ENCODE measurements at regions not wholly inside any gene's neighbourhood (a gene's known extent, or its start where the extent isn't known, plus 50 kb on each side); places are given as distances from the start of the nearest gene placed in this dataset.

GRCh38 chr2:20552847-20553246 is 98.1 kb downstream of the HS1BP3 start:
- no peak for DNase-seq (ENCODE audit: low spot score)
- Mint-ChIP-seq H3K27ac (no peak overlapping the region), H3K27me3 (ENCODE audit: insufficient read depth) (peaks cover 11% of the 10 kb centered on the region), H3K9me3 (no peaks in the 10 kb centered on the region), H3K4me3 (no peak overlapping the region), H3K36me3 (ENCODE audit: low read depth) (no peaks in the 10 kb centered on the region), H3K4me1 (ENCODE audit: low read depth) (no peaks in the 10 kb centered on the region)
- intact Hi-C loops (cut with micrococcal nuclease) = no loop called here

- H3K27me3 Mint-ChIP-seq (ENCODE audit: insufficient read depth) = peaks cover 11% of the 10 kb centered on the region
- H3K4me3 Mint-ChIP-seq = no peak overlapping the region
- no peaks in the 10 kb centered on the region for H3K9me3 Mint-ChIP-seq
- intact Hi-C loops (cut with micrococcal nuclease) = no loop called here
- H3K27ac Mint-ChIP-seq = no peak overlapping the region
- no peaks in the 10 kb centered on the region for H3K36me3 Mint-ChIP-seq (ENCODE audit: low read depth)
- H3K4me1 Mint-ChIP-seq (ENCODE audit: low read depth) = no peaks in the 10 kb centered on the region
- no peak for DNase-seq (ENCODE audit: low spot score)
Measured at GRCh38 chr2:20553580-20553979, 97.3 kb downstream of the HS1BP3 start.

GRCh38 chr2:20555954-20556353 is 94.9 kb downstream of the HS1BP3 start:
- no peaks in the 10 kb centered on the region for H3K9me3 Mint-ChIP-seq
- intact Hi-C loops (cut with micrococcal nuclease) = no loop called here
- H3K27ac Mint-ChIP-seq = no peak overlapping the region
- H3K4me3 Mint-ChIP-seq = no peak overlapping the region
- no peaks in the 10 kb centered on the region for H3K4me1 Mint-ChIP-seq (ENCODE audit: low read depth)
- H3K27me3 Mint-ChIP-seq (ENCODE audit: insufficient read depth) = peaks cover 11% of the 10 kb centered on the region
- H3K36me3 Mint-ChIP-seq (ENCODE audit: low read depth) = no peaks in the 10 kb centered on the region
- no peak for DNase-seq (ENCODE audit: low spot score)

- Mint-ChIP-seq H3K4me1 (ENCODE audit: low read depth) (no peaks in the 10 kb centered on the region), H3K36me3 (ENCODE audit: low read depth) (no peaks in the 10 kb centered on the region), H3K4me3 (no peak overlapping the region), H3K9me3 (no peaks in the 10 kb centered on the region), H3K27ac (no peak overlapping the region), H3K27me3 (ENCODE audit: insufficient read depth) (peaks cover 16% of the 10 kb centered on the region)
- DNase-seq (ENCODE audit: low spot score) = no peak
- intact Hi-C loops (cut with micrococcal nuclease) = no loop called here
Measured at GRCh38 chr2:20556756-20557155, 94.1 kb downstream of the HS1BP3 start.

- Mint-ChIP-seq H3K9me3 (no peaks in the 10 kb centered on the region), H3K36me3 (ENCODE audit: low read depth) (no peaks in the 10 kb centered on the region)
- no peak for DNase-seq (ENCODE audit: low spot score)
Measured at GRCh38 chr2:20557226-20557625, 93.7 kb downstream of the HS1BP3 start.

GRCh38 chr2:20557635-20558034 is 93.3 kb downstream of the HS1BP3 start:
- Mint-ChIP-seq H3K27me3 (ENCODE audit: insufficient read depth) (peaks cover 18% of the 10 kb centered on the region), H3K9me3 (no peaks in the 10 kb centered on the region), H3K4me3 (no peak overlapping the region), H3K27ac (no peak overlapping the region), H3K36me3 (ENCODE audit: low read depth) (no peaks in the 10 kb centered on the region), H3K4me1 (ENCODE audit: low read depth) (no peaks in the 10 kb centered on the region)
- intact Hi-C loops (cut with micrococcal nuclease) = no loop called here
- no peak for DNase-seq (ENCODE audit: low spot score)

More at GRCh38 chr2:20557226-20557625, 93.7 kb downstream of the HS1BP3 start:
- intact Hi-C loops (cut with micrococcal nuclease) = no loop called here
- Mint-ChIP-seq H3K4me1 (ENCODE audit: low read depth) (no peaks in the 10 kb centered on the region), H3K27me3 (ENCODE audit: insufficient read depth) (peaks cover 16% of the 10 kb centered on the region), H3K4me3 (no peak overlapping the region), H3K27ac (no peak overlapping the region)

GRCh38 chr2:20558391-20559150 is 92.3 kb downstream of the HS1BP3 start:
- Mint-ChIP-seq H3K36me3 (ENCODE audit: low read depth) (no peaks in the 10 kb centered on the region), H3K27me3 (ENCODE audit: insufficient read depth) (peaks cover 23% of the 10 kb centered on the region), H3K9me3 (no peaks in the 10 kb centered on the region), H3K4me3 (no peak overlapping the region), H3K4me1 (ENCODE audit: low read depth) (no peaks in the 10 kb centered on the region), H3K27ac (no peak overlapping the region)
- DNase-seq (ENCODE audit: low spot score) = no peak
- intact Hi-C loops (cut with micrococcal nuclease) = no loop called here

- no peak overlapping the region for H3K4me3 Mint-ChIP-seq
- H3K4me1 Mint-ChIP-seq (ENCODE audit: low read depth) = no peaks in the 10 kb centered on the region
- no peaks in the 10 kb centered on the region for H3K9me3 Mint-ChIP-seq
- intact Hi-C loops (cut with micrococcal nuclease) = no loop called here
- H3K36me3 Mint-ChIP-seq (ENCODE audit: low read depth) = no peaks in the 10 kb centered on the region
- no peak overlapping the region for H3K27ac Mint-ChIP-seq
- DNase-seq (ENCODE audit: low spot score) = no peak
- H3K27me3 Mint-ChIP-seq (ENCODE audit: insufficient read depth) = peaks cover 23% of the 10 kb centered on the region
Measured at GRCh38 chr2:20559277-20559676, 91.6 kb downstream of the HS1BP3 start.

GRCh38 chr2:20560011-20560410 is 90.9 kb downstream of the HS1BP3 start:
- no peak for DNase-seq (ENCODE audit: low spot score)
- no peak overlapping the region for H3K27ac Mint-ChIP-seq
- H3K4me1 Mint-ChIP-seq (ENCODE audit: low read depth) = no peaks in the 10 kb centered on the region
- no peak overlapping the region for H3K4me3 Mint-ChIP-seq
- H3K9me3 Mint-ChIP-seq = no peaks in the 10 kb centered on the region
- intact Hi-C loops (cut with micrococcal nuclease) = no loop called here
- no peaks in the 10 kb centered on the region for H3K36me3 Mint-ChIP-seq (ENCODE audit: low read depth)
- H3K27me3 Mint-ChIP-seq (ENCODE audit: insufficient read depth) = peaks cover 23% of the 10 kb centered on the region

GRCh38 chr2:20560891-20561636 is 89.8 kb downstream of the HS1BP3 start:
- H3K4me3 Mint-ChIP-seq = no peak overlapping the region
- no peak for DNase-seq (ENCODE audit: low spot score)
- H3K4me1 Mint-ChIP-seq (ENCODE audit: low read depth) = no peaks in the 10 kb centered on the region
- no peaks in the 10 kb centered on the region for H3K36me3 Mint-ChIP-seq (ENCODE audit: low read depth)
- no peaks in the 10 kb centered on the region for H3K9me3 Mint-ChIP-seq
- intact Hi-C loops (cut with micrococcal nuclease) = no loop called here
- peaks cover 22% of the 10 kb centered on the region for H3K27me3 Mint-ChIP-seq (ENCODE audit: insufficient read depth)
- H3K27ac Mint-ChIP-seq = no peak overlapping the region

- DNase-seq (ENCODE audit: low spot score) = no peak
- Mint-ChIP-seq H3K36me3 (ENCODE audit: low read depth) (no peaks in the 10 kb centered on the region), H3K27me3 (ENCODE audit: insufficient read depth) (peaks cover 18% of the 10 kb centered on the region), H3K27ac (no peak overlapping the region), H3K4me1 (ENCODE audit: low read depth) (no peaks in the 10 kb centered on the region), H3K9me3 (no peaks in the 10 kb centered on the region), H3K4me3 (no peak overlapping the region)
- intact Hi-C loops (cut with micrococcal nuclease) = no loop called here
Measured at GRCh38 chr2:20561637-20562454, 89.1 kb downstream of the HS1BP3 start.

- no peaks in the 10 kb centered on the region for H3K4me1 Mint-ChIP-seq (ENCODE audit: low read depth)
- intact Hi-C loops (cut with micrococcal nuclease) = no loop called here
- no peak overlapping the region for H3K4me3 Mint-ChIP-seq
- H3K27ac Mint-ChIP-seq = no peak overlapping the region
- no peak for DNase-seq (ENCODE audit: low spot score)
- H3K27me3 Mint-ChIP-seq (ENCODE audit: insufficient read depth) = peaks cover 15% of the 10 kb centered on the region
- no peaks in the 10 kb centered on the region for H3K36me3 Mint-ChIP-seq (ENCODE audit: low read depth)
- H3K9me3 Mint-ChIP-seq = no peaks in the 10 kb centered on the region
Measured at GRCh38 chr2:20562540-20563225, 88.2 kb downstream of the HS1BP3 start.
